Thoracic aorta (tissue), 2 donors: ENCODE measurements at regions not wholly inside any gene's neighbourhood (a gene's known extent, or its start where the extent isn't known, plus 50 kb on each side); places are given as distances from the start of the nearest gene placed in this dataset.

Source experiments
- ATAC-seq: fragments of 150-250 bp; one replicate; pipeline ENCODE4 v1.8.0; 2017; ENCODE audit warnings: low read depth; ENCODE audit not compliant: insufficient number of reproducible peaks, low FRiP score
- DNase-seq: peaks from one replicate; pipeline ENCODE4 v3.0.0-alpha.2; 2020; ENCODE audit warnings: low spot score
- H3K27ac ChIP-seq, 2 donors: fragments of 200-600 bp; sonication (generic); 1 replicate in 1 of 2; 2 replicates in 1 of 2; pipeline ENCODE4 v1.5.1; 2016; ENCODE audit warnings: mild to moderate bottlenecking in 2 of 2, moderate library complexity in 2 of 2
- H3K27me3 ChIP-seq: fragments of 200-600 bp; sonication (generic); replicated peaks from 2 replicates; pipeline ENCODE4 v1.6.0; 2016; ENCODE audit warnings: mild to moderate bottlenecking; ENCODE audit not compliant: insufficient read depth
- H3K36me3 ChIP-seq: fragments of 200-600 bp; sonication (generic); one replicate; pipeline ENCODE4 v1.5.1; 2016
- H3K4me1 ChIP-seq, 2 donors: fragments of 200-600 bp; sonication (generic); 1 replicate in 1 of 2; 2 replicates in 1 of 2; pipeline versions ENCODE4 v1.5.1 to v1.6.0; 2016; ENCODE audit warnings: low read depth in 2 of 2, mild to moderate bottlenecking in 1 of 2; ENCODE audit not compliant: control insufficient read depth in 1 of 2
- H3K4me3 ChIP-seq: fragments of 200-600 bp; sonication (generic); 2 replicates; pipeline ENCODE4 v1.5.1; 2016; ENCODE audit warnings: mild to moderate bottlenecking
- H3K9me3 ChIP-seq: fragments of 200-600 bp; sonication (generic); 2 replicates; pipeline ENCODE4 v1.5.1; 2016
- TF ChIP-seq, protein P1 (sequence below): fragments of 200-600 bp; sonication (generic); IDR thresholded peaks from one replicate; pipeline ENCODE4 v1.5.1; 2019; ENCODE audit warnings: antibody characterized with exemption

DNA sequence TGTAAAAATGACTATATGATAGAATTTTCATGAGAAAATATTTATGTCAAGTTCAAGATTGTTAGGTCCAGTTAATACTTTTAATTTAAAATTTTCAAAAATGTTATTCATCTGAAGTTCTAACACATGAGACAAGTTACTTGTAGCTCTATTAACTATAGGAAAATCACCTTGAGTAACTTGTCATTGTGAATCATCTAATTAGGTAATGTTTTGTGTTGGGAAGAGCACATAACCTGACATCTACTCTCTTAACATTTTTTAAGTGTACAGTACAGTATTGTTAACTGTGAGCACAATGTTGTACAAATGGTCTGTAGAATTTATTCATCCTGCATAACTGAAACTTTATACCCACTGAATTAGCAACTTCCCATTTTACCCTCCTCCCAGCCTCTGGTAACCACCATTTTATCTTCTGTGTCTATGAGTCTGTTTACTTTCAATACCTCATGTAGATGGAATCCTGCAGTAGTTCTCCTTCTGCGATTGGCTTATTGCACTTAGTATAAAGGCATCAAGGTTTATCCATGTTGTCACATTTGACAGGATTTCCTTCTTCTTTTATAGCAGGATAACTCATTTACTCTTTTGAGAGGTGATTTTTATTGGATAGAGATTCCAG lies 54.6 kb downstream of the ARL4A start:
- H3K4me1 ChIP-seq, result no peaks in the 10 kb centered on the region
- TF ChIP-seq, protein P1, sequence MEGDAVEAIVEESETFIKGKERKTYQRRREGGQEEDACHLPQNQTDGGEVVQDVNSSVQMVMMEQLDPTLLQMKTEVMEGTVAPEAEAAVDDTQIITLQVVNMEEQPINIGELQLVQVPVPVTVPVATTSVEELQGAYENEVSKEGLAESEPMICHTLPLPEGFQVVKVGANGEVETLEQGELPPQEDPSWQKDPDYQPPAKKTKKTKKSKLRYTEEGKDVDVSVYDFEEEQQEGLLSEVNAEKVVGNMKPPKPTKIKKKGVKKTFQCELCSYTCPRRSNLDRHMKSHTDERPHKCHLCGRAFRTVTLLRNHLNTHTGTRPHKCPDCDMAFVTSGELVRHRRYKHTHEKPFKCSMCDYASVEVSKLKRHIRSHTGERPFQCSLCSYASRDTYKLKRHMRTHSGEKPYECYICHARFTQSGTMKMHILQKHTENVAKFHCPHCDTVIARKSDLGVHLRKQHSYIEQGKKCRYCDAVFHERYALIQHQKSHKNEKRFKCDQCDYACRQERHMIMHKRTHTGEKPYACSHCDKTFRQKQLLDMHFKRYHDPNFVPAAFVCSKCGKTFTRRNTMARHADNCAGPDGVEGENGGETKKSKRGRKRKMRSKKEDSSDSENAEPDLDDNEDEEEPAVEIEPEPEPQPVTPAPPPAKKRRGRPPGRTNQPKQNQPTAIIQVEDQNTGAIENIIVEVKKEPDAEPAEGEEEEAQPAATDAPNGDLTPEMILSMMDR, result no peak
- H3K27me3 ChIP-seq, result no peaks in the 10 kb centered on the region
- H3K9me3 ChIP-seq, result no peaks in the 10 kb centered on the region
- no peak for ATAC-seq
- H3K4me3 ChIP-seq, result no peak overlapping the region
- no peaks in the 10 kb centered on the region for H3K36me3 ChIP-seq
- H3K27ac ChIP-seq, result no peak overlapping the region
- no peak for DNase-seq

DNA sequence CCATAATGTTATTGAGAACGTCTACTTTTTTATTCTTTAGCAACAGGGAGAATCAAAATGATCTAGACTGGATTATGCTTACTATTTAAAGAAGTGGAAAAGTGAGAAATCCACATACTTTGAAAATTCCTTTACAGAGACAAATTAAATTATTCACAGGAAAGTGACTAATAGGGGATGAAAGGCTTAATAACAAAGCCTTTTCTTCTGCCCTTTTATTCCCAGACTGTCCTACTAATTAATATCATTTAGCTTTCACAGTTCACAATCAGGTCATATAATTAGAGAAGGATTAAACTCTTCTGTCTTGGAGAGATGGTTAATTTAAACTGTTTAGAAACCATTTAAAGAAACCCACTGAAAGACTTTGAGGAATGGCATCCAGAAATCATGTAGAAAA lies 58.8 kb downstream of the ARL4A start:
- Histone ChIP-seq H3K27ac (no peak overlapping the region), H3K9me3 (no peaks in the 10 kb centered on the region), H3K27me3 (no peaks in the 10 kb centered on the region), H3K4me3 (no peak overlapping the region), H3K36me3 (no peaks in the 10 kb centered on the region), H3K4me1 (no peaks in the 10 kb centered on the region)
- DNase-seq, result no peak
- ATAC-seq, result no peak
- TF ChIP-seq, protein P1, result no peak

DNA sequence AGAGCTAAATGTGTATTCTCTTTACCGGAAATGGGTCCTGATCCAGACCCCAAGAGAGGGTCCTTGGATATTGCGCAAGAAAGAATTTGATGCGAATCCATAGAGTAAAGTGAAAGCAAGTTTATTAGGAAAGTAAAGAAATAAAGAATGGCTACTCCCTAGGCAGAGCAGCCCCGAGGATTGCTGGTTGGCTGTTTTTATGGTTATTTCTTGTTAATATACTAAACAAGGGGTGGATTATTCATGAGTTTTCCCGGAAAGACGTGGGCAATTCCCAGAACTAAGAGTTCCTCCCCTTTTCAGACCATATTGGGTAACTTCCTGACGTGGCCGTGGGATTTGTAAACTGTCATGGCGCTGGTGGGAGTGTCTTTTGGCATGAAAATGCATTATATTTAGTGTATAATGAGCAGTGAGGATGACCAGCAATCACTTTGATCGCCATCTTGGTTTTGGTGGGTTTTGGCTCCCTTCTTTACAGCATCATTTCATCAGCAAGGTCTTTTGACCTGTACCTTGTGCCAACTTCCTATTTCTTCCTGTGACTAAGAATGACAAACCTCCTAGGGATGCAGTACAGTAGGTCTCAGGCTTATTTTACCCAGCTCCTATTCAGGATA lies 60.4 kb downstream of the ARL4A start:
- H3K9me3 ChIP-seq, result no peaks in the 10 kb centered on the region
- no peak for ATAC-seq
- no peaks in the 10 kb centered on the region for H3K27me3 ChIP-seq
- no peak for DNase-seq
- no peak overlapping the region for H3K27ac ChIP-seq
- no peak overlapping the region for H3K4me3 ChIP-seq
- no peaks in the 10 kb centered on the region for H3K36me3 ChIP-seq
- no peaks in the 10 kb centered on the region for H3K4me1 ChIP-seq
- TF ChIP-seq, protein P1, result no peak

DNA sequence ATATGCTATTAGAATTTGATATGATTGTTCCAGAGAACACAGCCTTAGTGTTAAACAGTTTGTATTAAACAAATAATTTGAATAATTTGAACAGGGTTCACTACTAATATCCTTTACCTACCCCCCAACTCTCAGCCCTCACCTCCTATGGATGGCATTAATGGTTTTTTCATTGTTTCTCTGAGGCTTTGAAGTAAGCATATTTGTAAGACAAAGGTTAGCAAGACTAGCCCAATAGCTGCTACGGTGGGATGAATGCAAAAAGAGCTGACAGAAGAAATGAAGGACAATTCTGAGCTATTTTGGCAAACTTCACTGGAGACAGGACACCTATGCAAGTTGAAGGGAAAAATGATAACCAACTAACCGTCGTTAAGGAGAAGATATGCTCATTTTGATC lies 61.6 kb downstream of the ARL4A start:
- ATAC-seq (no peak), DNase-seq (no peak)
- H3K4me1 ChIP-seq, result peaks cover 0 to under 1% of the 10 kb centered on the region in 2 donors
- H3K36me3 ChIP-seq, result no peaks in the 10 kb centered on the region
- no peaks in the 10 kb centered on the region for H3K27me3 ChIP-seq
- TF ChIP-seq, protein P1, result no peak
- no peak overlapping the region for H3K27ac ChIP-seq
- H3K4me3 ChIP-seq, result no peak overlapping the region
- no peaks in the 10 kb centered on the region for H3K9me3 ChIP-seq

DNA sequence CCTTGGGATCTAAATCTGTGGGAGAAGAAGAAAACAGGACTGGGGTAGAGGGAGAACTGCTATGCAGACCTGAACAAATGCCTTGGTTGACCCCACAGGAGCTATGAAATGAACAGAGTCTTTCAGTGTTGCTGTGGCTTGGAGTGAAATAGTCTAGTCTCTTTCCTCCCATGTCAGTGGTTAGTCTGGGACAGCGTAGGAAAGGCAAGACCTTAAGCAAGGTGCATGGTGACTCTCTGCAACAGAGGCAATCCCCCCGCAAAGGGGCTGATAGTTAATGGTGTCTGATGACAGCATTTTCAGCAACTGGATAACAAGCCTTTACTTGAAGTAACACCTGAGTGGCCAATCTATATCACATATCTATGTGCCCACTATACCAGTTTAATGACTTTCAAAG lies 62.3 kb downstream of the ARL4A start:
- Histone ChIP-seq H3K9me3 (no peaks in the 10 kb centered on the region), H3K27ac (no peak overlapping the region), H3K27me3 (no peaks in the 10 kb centered on the region), H3K4me3 (no peak overlapping the region), H3K4me1 (peaks cover 0 to 4% of the 10 kb centered on the region in 2 donors), H3K36me3 (no peaks in the 10 kb centered on the region)
- DNase-seq, result no peak
- TF ChIP-seq, protein P1, result no peak
- ATAC-seq, result no peak
